GM12873 (cell line): ENCODE measurements at regions not wholly inside any gene's neighbourhood (a gene's known extent, or its start where the extent isn't known, plus 50 kb on each side); places are given as distances from the start of the nearest gene placed in this dataset.

Experiments
- TF ChIP-seq, protein P1 (sequence below): IDR thresholded peaks from 2 replicates; pipeline ENCODE4 v1.5.1; 2012; ENCODE audit warnings: low read depth, mild to moderate bottlenecking, moderate library complexity, low read length, control low read depth; ENCODE audit not compliant: insufficient read depth; ENCODE audit errors: missing control alignments

DNA sequence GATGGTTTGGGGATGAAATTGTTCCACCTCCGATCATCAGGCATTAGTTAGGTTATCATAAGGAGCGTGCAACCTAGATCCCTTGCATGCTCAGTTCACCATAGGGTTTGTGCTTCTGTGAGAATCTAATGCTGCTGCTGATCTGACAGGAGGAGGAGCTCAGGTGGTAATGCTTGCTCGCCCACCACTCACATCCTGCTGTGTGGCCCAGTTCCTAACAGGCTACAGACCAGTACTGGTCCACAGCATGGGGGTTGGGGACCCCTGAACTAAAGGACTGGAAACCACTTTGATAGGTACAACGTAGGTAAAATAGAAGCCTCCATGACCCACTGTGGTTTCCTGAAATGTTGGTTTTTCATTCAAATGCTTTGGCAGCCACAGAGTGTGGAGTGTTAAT, 109.3 kb upstream of the PROKR2 start:
- TF ChIP-seq, protein P1, sequence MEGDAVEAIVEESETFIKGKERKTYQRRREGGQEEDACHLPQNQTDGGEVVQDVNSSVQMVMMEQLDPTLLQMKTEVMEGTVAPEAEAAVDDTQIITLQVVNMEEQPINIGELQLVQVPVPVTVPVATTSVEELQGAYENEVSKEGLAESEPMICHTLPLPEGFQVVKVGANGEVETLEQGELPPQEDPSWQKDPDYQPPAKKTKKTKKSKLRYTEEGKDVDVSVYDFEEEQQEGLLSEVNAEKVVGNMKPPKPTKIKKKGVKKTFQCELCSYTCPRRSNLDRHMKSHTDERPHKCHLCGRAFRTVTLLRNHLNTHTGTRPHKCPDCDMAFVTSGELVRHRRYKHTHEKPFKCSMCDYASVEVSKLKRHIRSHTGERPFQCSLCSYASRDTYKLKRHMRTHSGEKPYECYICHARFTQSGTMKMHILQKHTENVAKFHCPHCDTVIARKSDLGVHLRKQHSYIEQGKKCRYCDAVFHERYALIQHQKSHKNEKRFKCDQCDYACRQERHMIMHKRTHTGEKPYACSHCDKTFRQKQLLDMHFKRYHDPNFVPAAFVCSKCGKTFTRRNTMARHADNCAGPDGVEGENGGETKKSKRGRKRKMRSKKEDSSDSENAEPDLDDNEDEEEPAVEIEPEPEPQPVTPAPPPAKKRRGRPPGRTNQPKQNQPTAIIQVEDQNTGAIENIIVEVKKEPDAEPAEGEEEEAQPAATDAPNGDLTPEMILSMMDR, result no peak

DNA sequence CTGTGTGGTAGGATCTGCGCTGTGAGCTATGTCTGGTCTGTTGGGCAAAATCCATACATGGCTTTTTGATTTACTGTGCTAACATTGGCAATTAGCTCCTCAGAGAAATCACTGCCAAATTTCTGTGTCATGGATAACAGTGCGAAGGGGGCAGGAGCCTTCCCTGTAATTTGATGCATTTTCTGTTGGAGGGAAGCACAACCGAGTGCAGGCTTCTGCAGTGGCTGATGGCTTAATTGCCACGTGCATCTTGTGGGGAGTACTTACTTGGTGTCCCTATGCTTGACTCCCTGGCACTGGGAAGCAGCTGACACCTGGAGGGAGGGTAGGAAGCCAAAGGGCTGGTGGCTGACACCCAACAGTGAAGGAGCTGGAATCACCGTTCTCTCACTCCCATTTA, 99.3 kb upstream of the PROKR2 start:
- TF ChIP-seq, protein P1, result no peak

DNA sequence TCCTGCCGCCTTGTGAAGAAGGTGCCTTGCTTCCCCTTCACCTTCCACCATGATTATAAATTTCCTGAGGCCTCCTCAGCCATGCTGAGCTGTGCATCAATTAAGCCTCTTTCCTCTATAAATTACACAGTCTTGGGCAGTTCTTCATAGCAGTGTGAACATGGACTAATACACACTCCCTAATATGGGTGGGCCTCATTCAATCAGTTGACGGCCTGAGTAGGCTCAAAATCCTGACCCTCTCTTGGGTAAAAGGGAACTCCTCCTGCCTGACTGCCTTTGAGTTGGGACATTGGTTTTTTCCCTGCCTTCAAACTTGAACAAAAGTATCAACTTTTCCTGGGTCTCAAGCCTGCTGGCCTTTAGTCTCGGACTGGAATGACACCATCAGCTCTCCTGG, 96.6 kb upstream of the PROKR2 start:
- TF ChIP-seq, protein P1, result no peak

DNA sequence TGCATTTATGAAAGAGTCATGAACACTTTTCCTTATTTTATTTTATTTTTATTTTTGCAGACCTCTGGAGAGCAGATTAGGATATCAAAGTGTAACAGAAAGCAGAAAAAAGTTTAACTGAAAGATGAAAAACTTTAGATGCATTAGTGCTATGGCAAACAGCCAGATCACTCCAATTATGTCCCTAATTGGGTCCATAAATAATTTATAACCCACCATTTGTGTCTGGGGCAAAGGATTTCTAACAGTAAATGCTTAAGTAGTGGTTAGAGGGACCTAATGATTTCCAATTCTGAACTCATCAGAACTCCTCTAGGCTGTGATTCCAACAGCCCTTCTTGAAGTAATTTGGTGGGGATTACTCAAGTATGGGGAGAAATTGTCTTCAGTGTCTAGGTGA, 93.7 kb upstream of the PROKR2 start:
- TF ChIP-seq, protein P1, result no peak

DNA sequence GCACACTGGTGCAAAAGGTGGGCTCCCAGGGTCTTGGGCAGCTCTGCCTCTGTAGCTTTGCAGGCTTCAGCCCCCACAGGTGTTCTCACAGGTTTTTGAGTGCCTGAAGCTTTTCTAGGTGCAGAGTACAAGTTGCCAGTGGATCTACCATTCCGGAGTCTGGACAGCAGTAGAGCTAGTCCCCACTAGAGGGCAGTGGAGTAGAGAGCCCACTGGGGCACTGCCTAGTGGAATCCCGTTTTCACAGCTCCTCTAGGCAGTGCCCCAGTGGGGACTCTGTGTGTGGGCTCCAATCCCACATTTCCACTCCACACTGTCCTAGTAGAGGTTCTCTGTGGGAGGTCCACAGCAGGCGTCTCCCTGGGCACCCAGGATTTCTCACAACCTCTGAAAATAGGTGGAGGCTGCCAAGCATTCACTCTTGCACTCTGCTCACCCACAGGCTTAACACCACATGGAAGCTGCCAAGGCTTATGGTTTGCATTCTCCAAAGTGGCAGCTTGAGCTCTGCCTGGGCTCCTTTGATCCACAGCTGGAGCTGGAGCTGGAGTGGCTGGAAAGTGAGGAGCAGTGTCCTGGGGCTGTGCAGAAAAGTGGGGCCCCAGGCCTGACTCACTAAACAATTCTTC, 86.3 kb upstream of the PROKR2 start:
- TF ChIP-seq, protein P1, result peak; percentile 87

DNA sequence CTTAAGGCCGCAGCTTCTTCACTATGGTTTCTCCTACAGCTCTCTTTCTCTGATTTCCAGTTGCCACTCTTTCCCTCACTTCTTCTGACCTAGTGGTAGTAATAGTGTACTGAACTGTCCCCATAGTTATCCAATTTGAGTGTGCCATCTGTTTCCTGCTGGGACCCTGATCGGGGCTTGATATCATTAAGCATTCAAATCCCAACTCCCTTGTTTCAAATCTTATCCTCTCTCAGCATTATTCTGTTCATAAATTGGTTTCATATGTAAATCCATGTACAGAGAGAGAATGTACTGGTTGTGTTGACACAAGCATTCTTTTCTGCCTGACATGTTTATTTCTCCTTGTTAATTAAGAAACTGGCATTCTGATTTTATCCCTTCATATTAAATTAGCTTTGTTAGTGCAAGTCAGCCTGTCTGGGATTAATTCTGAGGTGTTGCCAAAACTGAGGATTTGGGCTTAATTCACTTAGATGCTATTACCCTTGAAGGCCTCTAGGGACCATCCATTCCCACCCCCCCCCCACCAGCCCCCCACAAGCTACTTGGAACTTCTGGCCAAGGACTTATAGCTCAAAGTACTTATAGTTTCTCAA, 84.6 kb upstream of the PROKR2 start:
- TF ChIP-seq, protein P1, result no peak

DNA sequence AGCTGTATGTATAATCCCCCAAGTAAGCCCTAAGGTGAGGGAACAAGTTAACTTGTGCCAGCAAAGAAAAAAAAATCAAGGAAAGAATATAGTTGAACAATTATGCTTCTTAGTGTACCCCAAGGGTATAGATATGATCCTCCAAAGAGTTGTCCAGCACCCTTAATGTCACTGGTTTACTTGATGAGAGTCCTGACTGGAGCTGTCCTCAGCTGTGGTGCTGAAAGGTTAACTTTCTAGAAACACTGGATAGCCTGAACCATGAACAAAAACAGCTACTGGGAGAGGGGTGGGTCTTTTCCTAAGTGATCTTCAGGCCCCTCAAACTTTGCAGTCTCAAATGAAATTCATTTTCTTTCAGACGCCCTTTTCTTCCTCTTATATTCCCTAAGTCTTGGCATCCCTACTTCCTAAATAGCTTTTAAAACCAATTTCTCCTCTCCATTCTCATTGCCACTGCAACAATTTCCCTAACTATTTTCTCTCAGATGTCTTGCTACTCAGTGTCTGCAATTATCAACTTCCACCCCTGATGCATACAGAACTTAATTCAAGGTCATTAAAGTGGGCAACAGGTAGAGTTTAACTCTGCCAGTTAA, 83.5 kb upstream of the PROKR2 start:
- TF ChIP-seq, protein P1, result no peak
